Hepatocyte (in vitro differentiated cells): ENCODE measurements at regions not wholly inside any gene's neighbourhood (a gene's known extent, or its start where the extent isn't known, plus 50 kb on each side); places are given as distances from the start of the nearest gene placed in this dataset.

Experiments
- DNase-seq: peaks from one replicate; pipeline ENCODE4 v3.0.0-alpha.2; 2016; ENCODE audit warnings: low spot score
- H2AFZ ChIP-seq: fragments of 200-600 bp; sonication (generic); 2 replicates; pipeline ENCODE4 v1.6.0; 2016; ENCODE audit warnings: antibody characterized with exemption, mild to moderate bottlenecking
- H3K27ac ChIP-seq: fragments of 200-600 bp; sonication (generic); 2 replicates; pipeline ENCODE4 v1.5.1; 2016; ENCODE audit warnings: mild to moderate bottlenecking
- H3K27me3 ChIP-seq: fragments of 200-600 bp; sonication (generic); 2 replicates; pipeline ENCODE4 v1.6.1; 2016
- H3K36me3 ChIP-seq: fragments of 200-600 bp; sonication (generic); replicated peaks from 2 replicates; pipeline ENCODE4 v1.5.1; 2016; ENCODE audit warnings: low read depth; ENCODE audit not compliant: insufficient read depth
- H3K4me1 ChIP-seq: fragments of 200-600 bp; sonication (generic); 2 replicates; pipeline ENCODE4 v1.5.1; 2016; ENCODE audit warnings: mild to moderate bottlenecking, moderate library complexity; ENCODE audit not compliant: insufficient read depth
- H3K4me2 ChIP-seq: fragments of 200-600 bp; sonication (generic); 2 replicates; pipeline ENCODE4 v1.6.0; 2016
- H3K4me3 ChIP-seq: fragments of 200-600 bp; sonication (generic); 2 replicates; pipeline ENCODE4 v1.5.1; 2016; ENCODE audit warnings: mild to moderate bottlenecking
- H3K79me2 ChIP-seq: fragments of 200-600 bp; sonication (generic); 2 replicates; pipeline ENCODE4 v1.6.0; 2017; ENCODE audit warnings: mild to moderate bottlenecking
- H3K9me2 ChIP-seq: fragments of 200-600 bp; sonication (generic); replicated peaks from 2 replicates; pipeline ENCODE4 v1.6.0; 2017; ENCODE audit warnings: mild to moderate bottlenecking; ENCODE audit not compliant: insufficient read depth
- H3K9me3 ChIP-seq: fragments of 200-600 bp; sonication (generic); 2 replicates; pipeline ENCODE4 v1.5.1; 2016; ENCODE audit warnings: low read depth, mild to moderate bottlenecking
- H4K20me1 ChIP-seq: fragments of 200-600 bp; sonication (generic); 2 replicates; pipeline ENCODE4 v1.6.0; 2016; ENCODE audit warnings: mild to moderate bottlenecking; ENCODE audit not compliant: insufficient read depth, poor library complexity, severe bottlenecking
- EZH2 ChIP-seq: fragments of 200-600 bp; sonication (generic); IDR thresholded peaks from 2 replicates; pipeline ENCODE4 v1.6.1; 2016; ENCODE audit warnings: antibody characterized with exemption, mild to moderate bottlenecking, borderline replicate concordance
- EZH2phosphoT487 ChIP-seq: fragments of 200-600 bp; sonication (generic); IDR thresholded peaks from one replicate; pipeline ENCODE4 v1.6.1; 2018; ENCODE audit warnings: antibody characterized with exemption, mild to moderate bottlenecking, low read depth, moderate library complexity; ENCODE audit not compliant: unreplicated experiment, severe bottlenecking
- WGBS: methylation state at CpG from one replicate; pipeline ENCODE4 v1.1.6; 2016; ENCODE audit warnings: low lambda C conversion rate; ENCODE audit errors: missing lambda C conversion rate; 5-methylcytosine and 5-hydroxymethylcytosine counted together
- TF ChIP-seq, protein P1 (sequence below): fragments of 200-600 bp; sonication (generic); IDR thresholded peaks from 2 replicates; pipeline ENCODE4 v1.5.1; 2016; ENCODE audit warnings: antibody characterized with exemption, mild to moderate bottlenecking; ENCODE audit not compliant: poor library complexity

DNA sequence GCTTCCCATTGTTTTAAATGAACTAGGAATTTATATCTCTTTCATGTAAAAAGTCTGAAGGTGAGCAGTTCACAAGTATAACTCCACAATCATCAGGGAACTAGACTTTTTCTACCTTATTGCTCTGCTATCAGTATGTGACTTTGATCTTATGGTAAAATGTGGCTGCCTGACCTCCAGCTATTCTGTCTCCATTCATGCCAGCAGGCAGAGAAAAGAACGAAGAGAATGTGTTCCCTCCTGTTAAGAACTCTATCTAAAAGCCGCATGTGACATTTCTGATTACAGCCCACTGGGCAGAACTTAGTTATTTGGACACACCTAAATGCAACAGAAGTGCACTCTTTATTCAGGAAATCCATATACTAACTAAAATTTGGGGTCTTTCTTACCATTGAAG lies 102.8 kb upstream of the MBL2 start:
- Histone ChIP-seq H3K4me2 (no peak overlapping the region), H3K27ac (no peak overlapping the region)
- TF ChIP-seq EZH2phosphoT487, result no peak
- TF ChIP-seq, protein P1, sequence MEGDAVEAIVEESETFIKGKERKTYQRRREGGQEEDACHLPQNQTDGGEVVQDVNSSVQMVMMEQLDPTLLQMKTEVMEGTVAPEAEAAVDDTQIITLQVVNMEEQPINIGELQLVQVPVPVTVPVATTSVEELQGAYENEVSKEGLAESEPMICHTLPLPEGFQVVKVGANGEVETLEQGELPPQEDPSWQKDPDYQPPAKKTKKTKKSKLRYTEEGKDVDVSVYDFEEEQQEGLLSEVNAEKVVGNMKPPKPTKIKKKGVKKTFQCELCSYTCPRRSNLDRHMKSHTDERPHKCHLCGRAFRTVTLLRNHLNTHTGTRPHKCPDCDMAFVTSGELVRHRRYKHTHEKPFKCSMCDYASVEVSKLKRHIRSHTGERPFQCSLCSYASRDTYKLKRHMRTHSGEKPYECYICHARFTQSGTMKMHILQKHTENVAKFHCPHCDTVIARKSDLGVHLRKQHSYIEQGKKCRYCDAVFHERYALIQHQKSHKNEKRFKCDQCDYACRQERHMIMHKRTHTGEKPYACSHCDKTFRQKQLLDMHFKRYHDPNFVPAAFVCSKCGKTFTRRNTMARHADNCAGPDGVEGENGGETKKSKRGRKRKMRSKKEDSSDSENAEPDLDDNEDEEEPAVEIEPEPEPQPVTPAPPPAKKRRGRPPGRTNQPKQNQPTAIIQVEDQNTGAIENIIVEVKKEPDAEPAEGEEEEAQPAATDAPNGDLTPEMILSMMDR, result no peak
- no peak for TF ChIP-seq EZH2

DNA sequence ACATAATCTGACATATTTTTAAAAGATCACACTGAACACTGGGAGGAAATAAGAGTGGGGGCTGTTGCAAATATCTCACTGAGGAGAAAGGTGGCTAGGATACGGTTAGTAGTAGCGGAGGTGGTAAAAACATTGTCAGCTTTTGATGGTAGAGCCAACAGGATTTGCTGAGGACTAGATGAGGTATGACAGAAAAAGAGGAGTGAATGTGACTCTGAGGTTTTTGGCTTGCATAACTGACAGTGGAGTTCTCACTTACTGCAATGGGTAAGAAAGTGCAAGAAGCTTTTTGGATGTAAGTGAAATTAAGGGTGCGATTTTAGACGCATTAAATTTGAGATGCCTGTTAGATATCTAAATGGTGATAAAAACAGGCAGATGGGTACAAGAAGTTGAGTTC lies 102.0 kb upstream of the MBL2 start:
- 96% methylated on average over 4 of the region's 4 CpGs for WGBS

More for the DNA sequence above, 102.8 kb upstream of the MBL2 start:
- Histone ChIP-seq H3K27me3 (no peaks in the 10 kb centered on the region), H2AFZ (no peak overlapping the region), H3K9me2 (no peaks in the 10 kb centered on the region), H3K4me3 (no peak overlapping the region), H3K36me3 (no peaks in the 10 kb centered on the region), H3K9me3 (no peaks in the 10 kb centered on the region), H3K79me2 (no peaks in the 10 kb centered on the region), H4K20me1 (no peaks in the 10 kb centered on the region), H3K4me1 (peaks cover 20% of the 10 kb centered on the region)
- 51% methylated on average over 2 of the region's 2 CpGs for WGBS
- no peak for DNase-seq

DNA sequence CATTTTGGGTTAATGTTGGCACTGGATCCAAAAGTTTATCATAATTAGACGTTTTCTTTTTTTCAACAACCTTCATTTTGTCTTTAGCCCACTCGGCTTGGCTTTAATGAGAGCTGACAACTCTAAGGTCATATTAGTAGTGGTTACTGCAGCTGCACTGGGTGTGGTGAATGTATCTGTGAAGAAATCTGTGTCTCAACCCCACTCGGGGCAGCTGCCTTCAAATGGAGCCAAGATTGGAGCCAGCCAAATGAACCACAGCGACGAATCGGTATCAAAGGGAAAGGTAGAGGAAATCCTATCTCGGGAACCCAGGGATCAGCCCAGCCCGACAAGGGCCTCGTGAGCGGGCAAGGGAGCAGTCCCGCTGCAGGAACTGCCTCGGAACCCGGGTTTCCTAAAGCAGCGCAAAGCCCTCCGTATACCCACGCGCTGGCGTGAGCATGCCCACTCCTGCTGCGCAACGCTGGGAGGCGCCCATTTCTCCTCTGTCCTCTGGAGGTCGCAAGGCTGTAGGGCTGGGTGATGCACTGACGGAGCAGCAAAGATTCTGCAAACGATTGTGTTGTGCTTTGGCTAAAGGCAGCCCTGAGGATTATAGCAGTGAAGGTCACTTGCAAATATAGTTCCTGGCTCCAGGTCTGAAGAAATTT lies 98.7 kb upstream of the MBL2 start:
- H3K4me1 ChIP-seq, result peaks cover 7% of the 10 kb centered on the region
- H3K27ac ChIP-seq, result no peak overlapping the region
- no peak overlapping the region for H3K4me2 ChIP-seq
- TF ChIP-seq EZH2 (no peak), EZH2phosphoT487 (no peak)
- TF ChIP-seq, protein P1, result no peak
- no peak for DNase-seq
- H3K27me3 ChIP-seq, result no peaks in the 10 kb centered on the region
- H4K20me1 ChIP-seq, result no peaks in the 10 kb centered on the region
- H3K36me3 ChIP-seq, result no peaks in the 10 kb centered on the region
- H3K9me3 ChIP-seq, result no peaks in the 10 kb centered on the region
- H3K79me2 ChIP-seq, result no peaks in the 10 kb centered on the region
- no peak overlapping the region for H2AFZ ChIP-seq
- H3K9me2 ChIP-seq, result no peaks in the 10 kb centered on the region
- H3K4me3 ChIP-seq, result no peak overlapping the region
- 91% methylated on average over 24 of the region's 24 CpGs for WGBS

More for the DNA sequence above, 102.0 kb upstream of the MBL2 start:
- Histone ChIP-seq H3K4me1 (peaks cover 14% of the 10 kb centered on the region), H3K4me3 (no peak overlapping the region), H3K36me3 (no peaks in the 10 kb centered on the region), H4K20me1 (no peaks in the 10 kb centered on the region), H3K79me2 (no peaks in the 10 kb centered on the region), H3K27ac (no peak overlapping the region), H3K9me3 (no peaks in the 10 kb centered on the region), H2AFZ (no peak overlapping the region), H3K9me2 (no peaks in the 10 kb centered on the region), H3K4me2 (no peak overlapping the region), H3K27me3 (no peaks in the 10 kb centered on the region)
- no peak for DNase-seq
- TF ChIP-seq EZH2phosphoT487 (no peak), EZH2 (no peak)
- TF ChIP-seq, protein P1, result no peak
